Activated T-helper 17 cell treated with anti-CD3 and anti-CD28 coated beads, Interleukin-2, amount 50 U/mL, for 72 hours (primary cell): ENCODE measurements at regions not wholly inside any gene's neighbourhood (a gene's known extent, or its start where the extent isn't known, plus 50 kb on each side); places are given as distances from the start of the nearest gene placed in this dataset.
"Not testable (repeated sequence)": the region's sequence is repeated elsewhere in the genome, so short reads cannot be mapped to it uniquely, and the experiment has no call there.

ENCODE experiments used
- ATAC-seq: fragments of 150-1000 bp; cut with Tn5 transposase; replicated peaks from 2 replicates; pipeline ENCODE4 v1.10.0; 2021; ENCODE audit warnings: mild to moderate bottlenecking, moderate library complexity
- H3K27ac Mint-ChIP-seq: one replicate; pipeline ENCODE4 v1.8.0; 2022; ENCODE audit warnings: mixed read lengths
- H3K27me3 Mint-ChIP-seq: one replicate; pipeline ENCODE4 v1.8.0; 2022; ENCODE audit warnings: mixed read lengths
- H3K36me3 Mint-ChIP-seq: one replicate; pipeline ENCODE4 v1.8.0; 2022; ENCODE audit warnings: low read depth, mild to moderate bottlenecking, mixed read lengths
- H3K4me1 Mint-ChIP-seq: one replicate; pipeline ENCODE4 v1.8.0; 2022; ENCODE audit warnings: mixed read lengths
- H3K4me3 Mint-ChIP-seq: one replicate; pipeline ENCODE4 v1.8.0; 2022; ENCODE audit warnings: mild to moderate bottlenecking, mixed read lengths
- H3K9me3 Mint-ChIP-seq: one replicate; pipeline ENCODE4 v1.8.0; 2022; ENCODE audit warnings: mixed read lengths

- no peak overlapping the region for H3K4me3 Mint-ChIP-seq
- H3K36me3 Mint-ChIP-seq: no peaks in the 10 kb centered on the region
- no peaks in the 10 kb centered on the region for H3K9me3 Mint-ChIP-seq
- no peak for ATAC-seq
- no peak overlapping the region for H3K27ac Mint-ChIP-seq
- H3K4me1 Mint-ChIP-seq: no peaks in the 10 kb centered on the region
- no peaks in the 10 kb centered on the region for H3K27me3 Mint-ChIP-seq
These were observed 55.1 kb upstream of the SEC24B start for GRCh38 chr4:109378511-109378910.

GRCh38 chr4:109378076-109378475 lies 55.5 kb upstream of the SEC24B start:
- no peak overlapping the region for H3K27ac Mint-ChIP-seq
- no peak for ATAC-seq
- no peaks in the 10 kb centered on the region for H3K36me3 Mint-ChIP-seq
- no peaks in the 10 kb centered on the region for H3K9me3 Mint-ChIP-seq
- H3K4me1 Mint-ChIP-seq: no peaks in the 10 kb centered on the region
- H3K4me3 Mint-ChIP-seq: no peak overlapping the region
- no peaks in the 10 kb centered on the region for H3K27me3 Mint-ChIP-seq

DNA sequence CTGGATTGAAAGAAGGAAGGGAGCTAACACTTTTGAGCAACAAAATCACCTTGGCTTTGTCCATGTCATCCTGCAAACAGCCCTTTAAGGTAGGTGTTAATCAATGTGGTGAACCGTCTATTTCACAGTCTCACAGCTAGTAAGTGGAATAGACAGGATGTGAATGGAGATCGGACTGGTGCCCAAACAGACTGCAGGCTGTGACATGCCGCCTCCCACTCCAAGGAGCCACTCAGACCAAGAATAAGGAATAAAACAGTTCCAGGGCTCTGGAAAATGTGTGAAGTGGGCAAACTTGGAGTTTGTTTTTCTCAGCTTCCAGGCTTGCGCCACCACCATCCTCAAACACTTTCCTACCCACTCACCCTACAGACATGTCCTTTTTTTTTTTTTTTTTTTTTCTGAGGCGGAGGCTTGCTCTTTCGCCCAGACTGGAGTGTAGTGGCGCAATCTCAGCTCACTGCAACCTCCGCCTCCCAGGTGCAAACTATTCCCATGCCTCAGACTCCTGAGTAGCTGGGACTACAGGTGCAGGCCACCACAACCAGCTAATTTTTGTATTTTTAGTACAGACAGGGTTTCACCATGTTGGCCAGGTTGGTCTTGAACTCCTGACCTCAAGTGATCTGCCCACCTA lies 57.7 kb upstream of the SEC24B start:
- Mint-ChIP-seq H3K4me1 (no peaks in the 10 kb centered on the region), H3K27ac (no peak overlapping the region), H3K9me3 (no peaks in the 10 kb centered on the region), H3K36me3 (no peaks in the 10 kb centered on the region), H3K27me3 (peaks cover 7% of the 10 kb centered on the region), H3K4me3 (no peak overlapping the region)
- ATAC-seq: no peak

GRCh38 chr4:109368661-109369060 lies 65.0 kb upstream of the SEC24B start:
- ATAC-seq: no peak
- H3K27ac Mint-ChIP-seq: no peak overlapping the region
- H3K9me3 Mint-ChIP-seq: no peaks in the 10 kb centered on the region
- H3K36me3 Mint-ChIP-seq: no peaks in the 10 kb centered on the region
- peaks cover 7% of the 10 kb centered on the region for H3K4me1 Mint-ChIP-seq
- H3K4me3 Mint-ChIP-seq: no peak overlapping the region
- H3K27me3 Mint-ChIP-seq: peaks cover 29% of the 10 kb centered on the region

DNA sequence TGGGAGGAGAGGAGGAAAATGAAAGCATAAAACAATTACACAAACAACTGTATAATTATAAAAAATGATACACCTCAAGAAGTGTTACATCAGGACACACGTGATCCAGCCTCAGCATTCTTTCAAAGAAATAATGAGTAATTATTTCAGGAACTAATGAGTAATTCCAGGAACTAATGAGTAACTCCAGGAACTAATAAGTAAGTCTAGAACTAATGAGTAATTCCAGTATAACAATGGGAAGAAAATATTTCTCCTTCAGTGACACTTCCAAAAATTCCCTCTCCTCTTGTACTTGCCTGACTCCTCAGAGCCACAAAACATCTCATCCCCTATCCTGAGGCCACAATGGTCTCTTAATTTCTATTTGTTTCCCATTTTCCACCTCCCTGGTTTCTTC lies 63.5 kb upstream of the COL25A1 start:
- peaks cover 28% of the 10 kb centered on the region for H3K27me3 Mint-ChIP-seq
- peak; percentile 49 for ATAC-seq
- H3K27ac Mint-ChIP-seq: peak overlapping the region; percentile 7
- no peak overlapping the region for H3K4me3 Mint-ChIP-seq
- peaks cover 7% of the 10 kb centered on the region for H3K4me1 Mint-ChIP-seq
- no peaks in the 10 kb centered on the region for H3K36me3 Mint-ChIP-seq
- no peaks in the 10 kb centered on the region for H3K9me3 Mint-ChIP-seq

- H3K36me3 Mint-ChIP-seq, H3K9me3 Mint-ChIP-seq: not testable (repeated sequence)
- H3K27ac Mint-ChIP-seq: peak overlapping the region; percentile 7
These were observed 62.8 kb upstream of the COL25A1 start for GRCh38 chr4:109365297-109365696.

DNA sequence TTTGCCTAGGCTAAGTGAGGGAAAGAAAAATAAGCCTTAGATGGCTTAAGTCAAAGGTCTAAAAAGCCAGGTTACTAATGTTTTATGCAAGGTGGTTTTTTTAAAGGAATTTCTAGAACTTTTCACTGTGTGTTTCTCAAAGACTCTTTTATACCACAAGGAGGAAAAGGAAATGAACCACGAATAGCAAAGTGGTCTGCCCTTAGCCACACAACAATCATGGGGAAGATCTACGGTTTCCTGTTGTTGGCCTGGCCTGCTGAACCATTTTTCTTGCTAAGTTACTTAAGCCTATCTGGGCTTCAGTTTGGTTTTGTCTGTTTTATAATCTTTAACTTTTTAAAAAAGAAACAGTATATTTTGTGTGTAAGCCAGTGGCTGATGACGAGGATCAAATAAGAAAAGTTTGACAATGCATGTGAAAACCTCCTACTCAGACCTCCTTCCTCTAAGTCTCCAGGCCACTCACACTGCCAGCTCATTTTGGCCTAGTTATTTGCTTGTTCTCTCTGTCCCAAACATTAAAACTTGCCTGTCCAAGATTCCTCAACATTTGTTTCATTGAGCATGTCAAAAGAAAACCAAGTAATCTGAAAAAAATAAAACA lies 56.7 kb upstream of the COL25A1 start:
- ATAC-seq: peak; percentile 77
- H3K27me3 Mint-ChIP-seq: peaks cover 27% of the 10 kb centered on the region
- H3K4me1 Mint-ChIP-seq: peaks cover 18% of the 10 kb centered on the region
- H3K27ac Mint-ChIP-seq: peak overlapping the region; percentile 72
- no peaks in the 10 kb centered on the region for H3K9me3 Mint-ChIP-seq
- no peaks in the 10 kb centered on the region for H3K36me3 Mint-ChIP-seq
- peak overlapping the region; percentile 41 for H3K4me3 Mint-ChIP-seq

More at GRCh38 chr4:109365297-109365696, 62.8 kb upstream of the COL25A1 start:
- not testable (repeated sequence) for H3K4me1 Mint-ChIP-seq, H3K4me3 Mint-ChIP-seq, ATAC-seq
- H3K27me3 Mint-ChIP-seq: peaks cover 30% of the 10 kb centered on the region

GRCh38 chr4:109355835-109356234 lies 53.4 kb upstream of the COL25A1 start:
- Mint-ChIP-seq H3K4me3 (no peak overlapping the region), H3K9me3 (no peaks in the 10 kb centered on the region), H3K27me3 (peaks cover 29% of the 10 kb centered on the region), H3K36me3 (no peaks in the 10 kb centered on the region), H3K4me1 (peaks cover 18% of the 10 kb centered on the region), H3K27ac (no peak overlapping the region)
- ATAC-seq: no peak

GRCh38 chr4:109352941-109353340 lies 50.5 kb upstream of the COL25A1 start:
- H3K27ac Mint-ChIP-seq: no peak overlapping the region
- peaks cover 35% of the 10 kb centered on the region for H3K27me3 Mint-ChIP-seq
- ATAC-seq: no peak
- H3K4me1 Mint-ChIP-seq: peaks cover 4% of the 10 kb centered on the region
- H3K4me3 Mint-ChIP-seq: no peak overlapping the region
- H3K9me3 Mint-ChIP-seq: no peaks in the 10 kb centered on the region
- H3K36me3 Mint-ChIP-seq: no peaks in the 10 kb centered on the region
